GM12872 (cell line): ENCODE measurements at regions not wholly inside any gene's neighbourhood (a gene's known extent, or its start where the extent isn't known, plus 50 kb on each side); places are given as distances from the start of the nearest gene placed in this dataset.

Source experiments
- TF ChIP-seq, protein P1 (sequence below): IDR thresholded peaks from 3 replicates; pipeline ENCODE4 v1.5.1; 2011; ENCODE audit warnings: low read depth, mild to moderate bottlenecking, low read length, moderate library complexity; ENCODE audit not compliant: insufficient read depth

- TF ChIP-seq, protein P1, sequence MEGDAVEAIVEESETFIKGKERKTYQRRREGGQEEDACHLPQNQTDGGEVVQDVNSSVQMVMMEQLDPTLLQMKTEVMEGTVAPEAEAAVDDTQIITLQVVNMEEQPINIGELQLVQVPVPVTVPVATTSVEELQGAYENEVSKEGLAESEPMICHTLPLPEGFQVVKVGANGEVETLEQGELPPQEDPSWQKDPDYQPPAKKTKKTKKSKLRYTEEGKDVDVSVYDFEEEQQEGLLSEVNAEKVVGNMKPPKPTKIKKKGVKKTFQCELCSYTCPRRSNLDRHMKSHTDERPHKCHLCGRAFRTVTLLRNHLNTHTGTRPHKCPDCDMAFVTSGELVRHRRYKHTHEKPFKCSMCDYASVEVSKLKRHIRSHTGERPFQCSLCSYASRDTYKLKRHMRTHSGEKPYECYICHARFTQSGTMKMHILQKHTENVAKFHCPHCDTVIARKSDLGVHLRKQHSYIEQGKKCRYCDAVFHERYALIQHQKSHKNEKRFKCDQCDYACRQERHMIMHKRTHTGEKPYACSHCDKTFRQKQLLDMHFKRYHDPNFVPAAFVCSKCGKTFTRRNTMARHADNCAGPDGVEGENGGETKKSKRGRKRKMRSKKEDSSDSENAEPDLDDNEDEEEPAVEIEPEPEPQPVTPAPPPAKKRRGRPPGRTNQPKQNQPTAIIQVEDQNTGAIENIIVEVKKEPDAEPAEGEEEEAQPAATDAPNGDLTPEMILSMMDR, result no peak
These were observed 107.1 kb upstream of the FTMT start for GRCh38 chr5:121744577-121744976.

DNA sequence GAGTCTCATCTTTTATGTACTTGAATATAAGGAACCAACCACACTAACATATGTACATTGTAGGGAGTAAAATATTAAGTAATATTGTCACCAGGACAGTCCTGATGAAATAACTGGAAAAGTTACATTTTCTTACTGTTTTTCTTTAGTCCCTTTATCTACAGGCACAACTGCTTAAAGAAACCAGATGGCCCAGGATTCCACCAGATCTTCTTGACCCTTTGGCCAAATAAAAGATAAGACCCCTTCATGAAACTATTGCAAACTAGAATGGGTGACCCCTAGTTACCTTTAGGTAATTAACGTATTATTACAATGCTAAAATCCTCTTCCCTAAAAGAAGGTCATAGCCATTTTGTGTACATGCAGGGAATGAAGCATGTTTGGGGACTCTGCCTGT lies 106.3 kb upstream of the FTMT start:
- TF ChIP-seq, protein P1, result no peak

GRCh38 chr5:121746763-121747162 lies 104.9 kb upstream of the FTMT start:
- TF ChIP-seq, protein P1, result no peak

GRCh38 chr5:121748686-121749085 lies 103.0 kb upstream of the FTMT start:
- TF ChIP-seq, protein P1, result no peak

DNA sequence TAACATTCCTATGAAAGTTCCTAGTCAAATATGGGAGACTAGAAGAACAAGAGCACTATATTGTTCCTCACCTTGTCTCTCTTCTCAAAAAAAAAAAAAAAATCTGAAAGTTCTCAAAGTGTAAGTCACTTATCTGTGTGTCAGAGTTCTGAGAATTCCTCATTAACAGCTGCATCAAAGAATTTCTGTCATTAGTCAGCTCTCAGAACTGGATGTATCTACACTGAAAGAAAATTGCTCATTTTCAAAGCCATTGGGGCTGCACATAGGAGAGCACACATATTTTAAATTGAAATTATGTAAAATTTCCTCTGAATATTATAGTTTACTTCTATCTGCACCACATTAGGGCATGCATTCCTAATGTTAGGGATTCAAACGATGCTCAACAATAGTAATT lies 99.5 kb upstream of the FTMT start:
- TF ChIP-seq, protein P1, result no peak

GRCh38 chr5:121755266-121755665 lies 96.4 kb upstream of the FTMT start:
- TF ChIP-seq, protein P1, result no peak

GRCh38 chr5:121757753-121758152 lies 93.9 kb upstream of the FTMT start:
- TF ChIP-seq, protein P1, result no peak

GRCh38 chr5:121758615-121759014 lies 93.1 kb upstream of the FTMT start:
- TF ChIP-seq, protein P1, result no peak
